ENCODE measurements at regions not wholly inside any gene's neighbourhood (a gene's known extent, or its start where the extent isn't known, plus 50 kb on each side); places are given as distances from the start of the nearest gene placed in this dataset.

DNA sequence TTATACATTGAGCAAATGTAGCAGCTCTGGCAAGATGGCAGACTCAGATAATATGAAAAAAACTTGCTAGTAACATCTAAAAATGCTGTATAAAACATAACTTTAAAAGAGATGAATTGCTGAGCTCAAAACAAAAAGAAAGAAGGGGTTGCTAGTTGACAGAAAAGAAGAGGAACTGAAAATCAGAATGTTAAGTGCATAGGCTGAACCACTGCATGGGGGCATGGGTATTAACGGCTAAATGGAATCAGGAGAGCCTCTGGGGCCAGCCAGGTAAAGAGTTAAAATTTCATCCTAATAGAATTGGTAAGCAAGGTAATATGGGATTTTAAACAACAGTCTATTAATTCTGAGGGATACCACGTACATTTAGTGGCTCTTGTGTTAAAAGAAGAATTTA, 146.8 kb downstream of the SMC2 start:
- TF ChIP-seq, protein P1, sequence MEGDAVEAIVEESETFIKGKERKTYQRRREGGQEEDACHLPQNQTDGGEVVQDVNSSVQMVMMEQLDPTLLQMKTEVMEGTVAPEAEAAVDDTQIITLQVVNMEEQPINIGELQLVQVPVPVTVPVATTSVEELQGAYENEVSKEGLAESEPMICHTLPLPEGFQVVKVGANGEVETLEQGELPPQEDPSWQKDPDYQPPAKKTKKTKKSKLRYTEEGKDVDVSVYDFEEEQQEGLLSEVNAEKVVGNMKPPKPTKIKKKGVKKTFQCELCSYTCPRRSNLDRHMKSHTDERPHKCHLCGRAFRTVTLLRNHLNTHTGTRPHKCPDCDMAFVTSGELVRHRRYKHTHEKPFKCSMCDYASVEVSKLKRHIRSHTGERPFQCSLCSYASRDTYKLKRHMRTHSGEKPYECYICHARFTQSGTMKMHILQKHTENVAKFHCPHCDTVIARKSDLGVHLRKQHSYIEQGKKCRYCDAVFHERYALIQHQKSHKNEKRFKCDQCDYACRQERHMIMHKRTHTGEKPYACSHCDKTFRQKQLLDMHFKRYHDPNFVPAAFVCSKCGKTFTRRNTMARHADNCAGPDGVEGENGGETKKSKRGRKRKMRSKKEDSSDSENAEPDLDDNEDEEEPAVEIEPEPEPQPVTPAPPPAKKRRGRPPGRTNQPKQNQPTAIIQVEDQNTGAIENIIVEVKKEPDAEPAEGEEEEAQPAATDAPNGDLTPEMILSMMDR (IDR thresholded peaks at IDR 0.05): no peak
- no peak for TF ChIP-seq POLR2A (IDR thresholded peaks at IDR 0.05)
- TF ChIP-seq POLR2AphosphoS5 (IDR thresholded peaks at IDR 0.05): no peak
- no peak for TF ChIP-seq EP300 (IDR thresholded peaks at IDR 0.05)
